Stimulated activated CD4-positive, alpha-beta T cell treated with anti-CD3 and anti-CD28 coated beads, Interleukin-2, amount 100 ng/mL, for 24 hours (primary cell): ENCODE measurements at regions not wholly inside any gene's neighbourhood (a gene's known extent, or its start where the extent isn't known, plus 50 kb on each side); places are given as distances from the start of the nearest gene placed in this dataset.

ENCODE experiments used
- DNase-seq, 2 donors: peaks; one replicate each; pipeline ENCODE4 v3.0.0-alpha.2; 2020

GRCh38 chr18:78169174-78169864 is 810.3 kb upstream of the SALL3 start:
- DNase-seq, result no peak

- DNase-seq, result no peak
These were observed 807.7 kb upstream of the SALL3 start for GRCh38 chr18:78171954-78172353.

GRCh38 chr18:78174737-78175136 is 804.9 kb upstream of the SALL3 start:
- no peak for DNase-seq

- no peak for DNase-seq
These were observed 800.8 kb upstream of the SALL3 start for GRCh38 chr18:78178812-78179211.

DNA sequence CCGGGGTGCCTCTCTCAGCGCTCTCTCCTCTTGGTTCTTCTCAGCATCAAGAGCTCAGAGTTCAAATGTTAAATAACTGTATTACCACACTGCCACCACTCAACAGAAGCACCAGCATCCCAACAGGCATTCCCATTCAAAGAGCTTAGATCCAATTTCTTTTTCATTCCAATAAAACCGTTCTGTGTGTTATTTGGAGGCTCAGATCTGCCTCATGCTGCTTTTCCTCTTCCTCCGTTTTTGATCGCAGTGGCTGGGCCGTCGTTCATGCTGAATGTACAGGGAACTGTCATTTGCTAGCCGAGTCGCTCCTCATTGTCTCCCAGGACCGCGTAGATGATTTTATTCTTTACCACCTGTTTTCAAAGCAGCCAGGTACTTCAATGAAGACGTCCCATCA is 798.9 kb upstream of the SALL3 start:
- DNase-seq, result no peak

DNA sequence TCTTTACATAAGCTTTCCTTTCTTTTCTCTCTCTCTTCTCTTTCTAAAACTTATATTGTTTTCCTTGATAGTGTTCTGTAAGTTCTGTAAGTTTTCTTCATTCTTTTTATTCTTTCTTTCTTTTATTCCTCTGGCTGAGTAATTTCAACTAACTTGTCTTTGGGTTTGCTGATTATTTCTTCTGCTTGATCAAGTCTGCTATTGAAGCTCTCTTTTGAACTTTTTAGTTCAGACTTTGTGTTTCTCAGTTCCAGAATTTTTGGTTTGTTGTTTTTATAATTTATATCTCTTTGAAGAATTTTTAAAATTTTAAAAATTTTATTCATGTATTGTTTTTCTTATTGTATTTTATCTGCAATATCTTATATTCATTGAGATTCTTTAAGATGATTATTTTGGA is 795.8 kb upstream of the SALL3 start:
- DNase-seq, result no peak

- DNase-seq, result no peak
These were observed 788.3 kb upstream of the SALL3 start for GRCh38 chr18:78191276-78191675.

DNA sequence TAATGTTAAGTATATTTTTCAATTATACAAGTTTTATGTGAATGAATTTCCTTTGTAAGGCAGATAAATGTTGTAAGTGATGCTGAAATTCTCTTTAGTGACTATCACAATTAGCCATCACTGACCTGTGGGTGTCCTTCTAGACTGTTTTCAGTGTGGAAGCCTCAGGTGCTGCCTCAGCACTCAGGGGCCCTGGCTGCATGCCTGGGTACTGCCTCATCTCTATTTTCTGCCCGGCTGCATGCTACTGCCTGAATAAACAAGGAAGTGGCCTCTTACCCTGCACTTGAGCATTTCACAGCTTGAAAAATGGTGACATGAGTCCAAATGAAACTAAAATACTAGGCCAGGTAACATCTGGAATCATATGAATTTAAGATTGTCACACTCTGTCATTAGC is 787.6 kb upstream of the SALL3 start:
- DNase-seq, result no peak

DNA sequence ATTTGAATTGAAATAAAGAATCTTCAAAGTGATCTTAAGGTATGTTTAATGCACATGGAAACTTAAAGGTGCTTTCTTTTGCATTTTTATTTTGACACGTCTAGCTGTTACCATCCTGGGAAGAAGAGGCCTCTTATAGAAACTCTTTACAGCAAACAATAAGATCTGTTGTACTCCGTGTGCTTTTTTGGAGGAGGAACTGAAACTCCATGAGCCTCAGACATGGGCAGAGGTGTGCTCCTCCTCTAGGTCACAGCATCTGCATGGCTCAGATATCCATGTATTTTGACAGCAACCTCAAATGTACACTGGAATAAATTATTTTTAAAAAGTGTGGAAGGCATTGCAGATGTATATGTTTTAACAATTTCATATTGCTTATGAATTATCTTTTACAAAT is 783.3 kb upstream of the SALL3 start:
- no peak for DNase-seq

GRCh38 chr18:78199002-78199401 is 780.6 kb upstream of the SALL3 start:
- DNase-seq, result no peak

DNA sequence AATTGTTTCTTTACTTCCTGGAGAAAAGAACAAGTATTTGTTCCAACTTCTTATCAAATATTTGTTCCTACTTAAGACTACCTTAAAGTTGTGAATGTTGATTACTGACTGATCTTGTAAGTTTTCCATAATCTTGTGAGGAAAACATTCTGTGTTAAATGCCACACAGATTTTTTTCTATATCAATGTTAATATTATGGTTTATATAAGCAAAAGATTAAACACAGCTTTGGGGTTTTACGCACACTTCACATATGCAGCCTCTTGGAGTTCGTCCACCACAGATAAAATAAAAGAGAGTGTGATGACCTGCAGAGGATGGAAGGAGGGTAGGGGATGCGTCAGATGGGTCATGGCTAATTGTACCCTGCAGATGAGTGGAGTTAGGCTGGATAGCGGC is 780.0 kb upstream of the SALL3 start:
- no peak for DNase-seq

DNA sequence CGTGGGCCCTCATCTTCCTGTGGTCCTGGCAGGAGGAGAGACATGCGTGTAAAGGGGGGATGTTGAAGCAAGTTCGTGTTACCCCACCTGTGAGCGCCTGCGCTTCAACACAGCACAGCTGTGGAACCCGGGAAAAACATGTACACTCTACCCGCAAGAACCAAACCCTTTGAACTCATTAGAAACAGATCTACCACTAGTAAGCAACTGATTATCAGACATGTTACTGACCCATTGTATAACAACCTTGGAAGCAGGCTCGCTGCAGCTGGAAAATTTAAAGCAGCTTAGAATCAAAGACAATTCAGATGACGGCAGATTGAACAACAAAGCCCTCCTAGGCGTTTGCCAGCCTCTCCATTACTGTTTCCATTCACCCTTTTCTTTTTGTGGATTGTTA is 771.7 kb upstream of the SALL3 start:
- DNase-seq, result no peak

- no peak for DNase-seq
These were observed 771.2 kb upstream of the SALL3 start for GRCh38 chr18:78208461-78208860.

DNA sequence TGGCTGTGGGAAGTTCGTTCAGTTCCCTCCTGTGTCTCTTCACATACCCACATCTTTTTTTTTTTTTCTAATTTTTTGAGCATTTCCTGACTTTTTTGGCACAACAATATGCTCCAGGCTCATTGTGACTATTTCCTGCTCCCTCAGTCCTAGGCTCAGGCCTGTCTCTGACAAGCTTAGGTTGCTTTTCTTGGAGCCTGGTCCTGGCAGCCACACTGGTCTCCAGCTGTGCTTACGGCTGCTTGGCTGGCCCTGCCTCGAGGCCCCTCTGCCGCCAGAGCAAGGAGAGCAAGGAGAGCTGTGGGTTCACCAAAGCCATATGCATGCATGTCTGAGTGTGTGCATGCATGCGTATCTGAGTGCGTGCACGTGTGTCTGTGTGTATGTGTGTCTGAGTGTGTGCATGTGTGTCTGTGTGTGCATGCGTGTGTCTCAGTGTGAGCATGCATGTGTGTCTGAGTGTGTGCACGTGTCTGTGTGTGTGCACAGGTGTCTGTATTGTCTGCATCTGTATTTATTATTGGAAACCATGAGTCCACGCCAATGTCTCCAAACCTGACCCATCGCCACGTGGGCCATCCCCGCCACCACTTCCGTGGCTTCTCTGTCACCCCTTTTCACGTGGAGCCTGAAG is 766.1 kb upstream of the SALL3 start:
- DNase-seq, result no peak

DNA sequence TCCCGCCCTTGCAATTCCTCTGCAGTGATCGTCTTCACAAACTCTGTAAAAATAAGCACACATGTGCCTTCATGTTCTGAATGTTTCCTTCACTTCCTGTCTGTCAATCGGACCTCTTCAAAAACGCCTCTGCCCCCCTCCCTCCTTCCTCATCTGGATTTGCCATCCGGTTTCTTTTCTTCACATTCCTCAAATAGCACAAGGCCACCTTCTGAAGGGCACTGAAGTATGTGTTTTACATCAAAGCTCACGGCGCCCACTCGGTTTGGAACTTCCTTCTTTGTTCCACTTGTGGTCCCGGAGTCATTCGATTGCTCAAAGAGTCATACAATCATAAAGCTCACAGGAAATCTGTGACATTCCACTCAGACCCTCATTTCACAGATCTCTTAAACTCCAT is 758.1 kb upstream of the SALL3 start:
- no peak for DNase-seq

- DNase-seq, result no peak
These were observed 750.6 kb upstream of the SALL3 start for GRCh38 chr18:78228974-78229373.

- no peak for DNase-seq
These were observed 748.7 kb upstream of the SALL3 start for GRCh38 chr18:78230911-78231310.

DNA sequence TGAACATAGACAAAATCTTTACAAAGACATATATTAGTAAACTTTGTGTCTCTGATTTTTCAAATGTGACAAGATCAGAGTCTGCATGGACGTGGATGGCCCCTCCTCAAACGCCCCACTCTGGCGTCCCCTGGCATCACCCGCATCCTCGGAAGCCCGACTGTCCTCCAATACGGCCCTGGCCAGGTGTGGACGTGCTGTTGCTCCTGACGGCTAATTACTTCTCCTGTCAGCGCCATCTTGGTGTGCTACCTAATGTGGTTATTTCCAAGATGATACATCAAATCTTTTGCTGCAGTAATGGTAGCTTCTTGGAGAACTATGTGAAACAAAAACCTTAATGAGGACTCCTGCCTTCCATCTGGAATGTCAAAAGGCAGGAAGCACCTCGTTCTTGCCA is 747.4 kb upstream of the SALL3 start:
- DNase-seq, result no peak

GRCh38 chr18:78237864-78238263 is 741.8 kb upstream of the SALL3 start:
- DNase-seq, result no peak

GRCh38 chr18:78238404-78239089 is 741.1 kb upstream of the SALL3 start:
- no peak for DNase-seq

DNA sequence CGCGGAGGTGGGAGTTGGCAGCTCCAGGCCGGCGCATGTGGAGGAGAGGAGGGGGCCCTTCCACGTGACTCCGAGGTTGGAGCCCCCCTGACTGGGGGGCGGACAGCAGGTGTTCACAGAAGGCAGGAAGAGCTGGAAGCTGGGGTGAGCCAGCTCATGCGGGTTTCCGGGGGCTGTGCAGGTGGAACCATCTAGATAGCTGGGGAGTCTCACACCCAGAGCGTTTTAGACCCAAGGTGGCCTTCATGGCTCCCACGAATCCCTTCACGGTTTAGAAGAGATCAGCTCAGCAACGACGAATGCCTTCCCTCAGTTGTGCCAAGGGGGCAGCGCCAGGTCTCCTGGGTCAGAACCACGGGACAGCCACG is 740.5 kb upstream of the SALL3 start:
- DNase-seq, result no peak

DNA sequence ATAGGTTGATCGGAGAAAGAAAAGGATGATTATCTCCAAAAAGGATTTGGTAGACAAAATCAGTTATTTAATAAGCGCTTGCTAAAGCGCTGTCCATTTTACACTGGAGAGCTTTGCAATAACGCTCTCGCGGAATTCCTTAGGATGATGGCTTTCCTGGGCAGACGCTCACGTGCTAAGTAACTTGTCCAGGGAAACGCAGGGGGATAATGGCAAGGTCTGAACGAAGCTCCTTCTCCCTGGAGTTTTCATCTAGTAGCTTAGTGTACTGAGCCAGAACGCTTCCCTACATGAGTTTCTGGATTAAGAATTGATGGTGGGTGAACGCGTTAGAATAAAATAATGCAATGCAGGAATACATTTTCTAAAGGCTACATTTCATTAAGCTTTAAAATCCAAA is 739.5 kb upstream of the SALL3 start:
- DNase-seq, result no peak

- no peak for DNase-seq
These were observed 738.9 kb upstream of the SALL3 start for GRCh38 chr18:78240627-78241252.
